ENCODE measurements at regions not wholly inside any gene's neighbourhood (a gene's known extent, or its start where the extent isn't known, plus 50 kb on each side); places are given as distances from the start of the nearest gene placed in this dataset.
"Not testable (repeated sequence)": the region's sequence is repeated elsewhere in the genome, so short reads cannot be mapped to it uniquely, and the experiment has no call there.

DNA sequence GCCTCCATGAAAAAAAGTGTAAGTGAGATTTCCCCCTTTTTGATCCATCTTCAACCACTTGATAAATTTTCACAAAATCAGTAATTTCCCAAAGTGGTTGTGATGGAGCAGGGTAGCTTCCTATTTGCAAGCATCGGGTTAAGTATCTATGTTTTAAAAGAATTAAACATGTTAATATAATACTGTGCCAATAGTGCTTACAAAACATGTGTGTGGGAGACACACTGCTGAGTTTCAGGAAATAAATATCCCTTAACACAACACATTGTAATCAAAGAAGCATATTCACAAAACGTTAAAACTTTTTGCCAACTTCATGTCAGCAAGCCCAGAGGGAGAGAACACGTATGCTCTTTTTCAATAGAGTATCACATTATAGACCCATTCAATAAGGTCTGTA lies 526.9 kb downstream of the TTLL7 start:
- not testable (repeated sequence) for DNase-seq

DNA sequence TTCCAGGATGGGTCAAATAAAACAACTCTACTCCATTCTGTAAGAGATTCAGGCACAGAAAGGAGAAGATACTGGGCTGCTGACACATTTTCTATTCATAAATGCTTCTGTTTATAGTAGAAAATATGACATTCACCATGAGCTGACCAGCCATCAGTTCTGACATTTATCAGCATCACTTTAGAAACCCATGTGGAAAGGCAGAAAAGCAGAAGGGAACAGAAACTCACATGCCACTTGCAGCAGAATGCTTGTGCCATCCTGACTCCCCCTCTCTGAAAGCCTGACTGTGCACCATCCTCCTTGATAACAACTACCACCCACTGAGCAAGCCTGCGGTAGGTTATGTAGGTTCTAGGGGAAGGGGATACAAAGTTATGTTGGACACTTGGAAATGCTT lies 527.7 kb downstream of the TTLL7 start:
- DNase-seq: not testable (repeated sequence)

DNA sequence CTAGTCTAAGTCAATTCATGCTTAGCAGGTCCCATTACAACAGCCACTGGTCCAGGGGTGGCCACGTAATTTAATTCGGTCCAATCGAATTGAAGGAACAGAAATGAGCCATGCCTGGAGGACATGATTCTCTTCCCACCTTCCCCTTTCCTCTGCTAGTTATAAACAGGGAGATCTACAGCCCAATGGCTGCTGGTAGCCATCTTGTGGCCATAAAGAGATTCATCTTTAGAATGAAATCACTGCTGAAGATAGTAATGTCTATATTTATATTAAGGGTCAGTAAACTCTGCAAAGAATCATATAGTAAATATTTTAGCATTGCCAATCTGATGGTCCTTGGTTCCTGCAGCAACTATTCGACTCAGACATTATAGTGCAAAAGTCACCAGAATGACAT lies 530.6 kb downstream of the TTLL7 start:
- not testable (repeated sequence) for DNase-seq

- DNase-seq: peak; percentile 21
Observed at GRCh38 chr1:83457735-83458248, 541.1 kb downstream of the TTLL7 start.

GRCh38 chr1:83457281-83457680 lies 541.7 kb downstream of the TTLL7 start:
- not testable (repeated sequence) for DNase-seq

GRCh38 chr1:83455753-83456152 lies 543.2 kb downstream of the TTLL7 start:
- not testable (repeated sequence) for DNase-seq

GRCh38 chr1:83445873-83446272 lies 553.1 kb downstream of the TTLL7 start:
- not testable (repeated sequence) for DNase-seq

DNA sequence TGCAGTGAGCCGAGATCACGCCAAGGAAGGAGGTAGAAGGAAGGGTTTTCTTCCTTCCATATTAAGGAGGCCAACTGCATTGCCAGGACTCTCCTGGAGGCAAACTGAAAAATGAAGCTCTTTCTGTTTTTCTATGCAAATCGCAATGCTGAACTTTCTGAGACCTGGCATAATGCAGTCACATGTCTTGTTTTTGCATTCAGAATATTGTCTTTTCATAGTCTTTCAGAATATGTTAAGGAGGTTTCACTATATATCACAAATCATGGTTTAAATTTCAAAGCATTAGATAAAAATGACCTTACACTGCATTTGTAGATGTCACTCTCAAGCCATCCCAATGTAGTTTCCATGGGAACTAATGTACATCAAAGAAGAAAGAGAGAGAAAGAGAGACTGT lies 556.5 kb downstream of the TTLL7 start:
- DNase-seq: not testable (repeated sequence)

- DNase-seq: peak; percentile 11
Observed at GRCh38 chr1:83440586-83440985, 558.3 kb downstream of the TTLL7 start.

DNA sequence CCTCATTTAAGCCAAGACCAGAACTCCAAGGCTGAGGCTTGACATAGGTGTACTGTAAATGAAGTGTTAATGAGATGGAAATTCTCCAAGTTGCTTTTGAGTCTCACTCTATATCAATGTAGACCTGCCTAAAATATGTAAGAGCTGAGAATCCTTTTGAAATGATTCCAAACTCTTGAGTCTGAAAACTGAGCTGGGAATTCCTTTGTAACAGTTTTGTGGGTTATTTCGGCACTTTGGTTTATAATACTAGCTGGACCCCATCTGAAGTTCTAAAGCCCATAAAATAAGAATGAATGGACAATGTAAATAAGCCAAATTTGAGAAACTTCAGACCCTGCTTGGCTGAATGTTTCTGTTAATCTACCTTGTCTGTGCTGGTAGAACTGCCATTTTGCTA lies 558.9 kb downstream of the TTLL7 start:
- DNase-seq: not testable (repeated sequence)

DNA sequence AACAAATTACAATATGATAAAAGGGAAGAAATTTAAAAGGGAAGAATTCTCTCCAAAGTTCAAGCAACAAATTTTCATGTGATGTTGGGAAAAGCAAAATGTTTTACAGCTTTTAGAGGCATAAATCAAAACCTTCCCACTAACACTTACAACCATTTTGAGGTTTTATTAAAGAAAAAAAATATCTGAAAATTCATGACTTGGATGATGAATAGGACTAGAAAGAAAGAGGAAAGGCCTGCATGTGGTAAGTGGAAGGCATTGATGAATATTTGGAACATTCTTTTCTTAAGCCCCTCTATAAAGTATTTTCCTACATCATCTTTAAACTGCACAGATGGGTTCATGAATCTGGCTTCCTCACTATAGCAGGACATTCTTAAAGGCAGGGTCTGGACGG lies 560.6 kb downstream of the TTLL7 start:
- DNase-seq: not testable (repeated sequence)

DNA sequence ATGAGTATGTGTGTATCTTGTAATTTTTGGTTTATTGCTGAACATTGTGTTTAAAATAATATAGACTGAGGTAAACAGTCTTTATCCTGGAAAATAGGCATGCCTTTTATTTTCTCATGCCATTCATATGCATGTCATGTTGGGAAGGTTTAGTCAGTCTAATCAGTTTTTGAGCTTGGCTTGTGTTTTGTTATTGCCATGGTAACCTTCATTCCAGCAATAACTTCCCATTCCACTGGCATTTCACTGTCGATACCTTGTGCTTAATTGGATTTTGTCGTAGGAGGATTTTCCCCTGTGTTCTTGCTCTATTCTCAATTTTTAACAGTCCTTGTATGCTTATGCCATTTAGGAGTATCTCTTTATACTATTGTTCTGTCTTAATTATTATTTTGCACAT lies 563.6 kb downstream of the TTLL7 start:
- not testable (repeated sequence) for DNase-seq

- DNase-seq: not testable (repeated sequence)
Observed at GRCh38 chr1:83427566-83427965, 571.4 kb downstream of the TTLL7 start.

DNA sequence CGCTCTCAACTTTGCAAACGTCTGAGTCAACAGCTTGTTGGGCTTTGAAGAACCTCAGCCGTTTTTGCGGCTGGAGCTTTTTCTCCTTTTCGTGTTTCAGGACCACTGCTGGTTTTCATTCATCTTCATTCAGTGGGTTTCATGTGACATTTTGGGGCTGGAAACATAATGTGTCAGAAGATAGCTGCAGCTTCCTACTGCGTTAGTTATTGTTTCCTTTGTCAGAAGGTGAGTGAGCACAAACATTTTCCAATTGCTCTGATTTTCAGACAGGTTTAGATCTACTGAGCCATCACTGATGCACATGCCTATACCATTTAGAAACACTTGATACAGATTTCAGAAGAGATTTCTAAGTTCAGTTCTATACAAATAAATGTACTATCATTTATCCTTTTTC lies 575.5 kb downstream of the TTLL7 start:
- not testable (repeated sequence) for DNase-seq

- no peak for DNase-seq
Observed at GRCh38 chr1:83418558-83418957, 580.4 kb downstream of the TTLL7 start.

DNA sequence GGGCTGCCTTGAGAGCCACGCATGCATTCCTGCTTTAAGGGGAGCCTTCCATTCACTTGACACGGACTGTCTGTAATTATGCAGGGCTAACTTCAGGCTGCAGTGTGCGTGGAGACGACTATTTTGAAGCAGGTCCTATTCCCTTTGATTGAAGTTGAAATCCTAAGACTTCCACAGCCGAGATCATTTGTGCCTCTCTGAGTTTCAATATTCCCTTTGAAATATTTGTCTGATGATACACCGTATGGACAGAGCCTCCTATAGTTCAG lies 585.2 kb downstream of the TTLL7 start:
- not testable (repeated sequence) for DNase-seq

GRCh38 chr1:83410746-83411413 lies 588.1 kb downstream of the TTLL7 start:
- not testable (repeated sequence) for DNase-seq

- DNase-seq: not testable (repeated sequence)
Observed at GRCh38 chr1:83406693-83407371, 592.1 kb downstream of the TTLL7 start.

DNA sequence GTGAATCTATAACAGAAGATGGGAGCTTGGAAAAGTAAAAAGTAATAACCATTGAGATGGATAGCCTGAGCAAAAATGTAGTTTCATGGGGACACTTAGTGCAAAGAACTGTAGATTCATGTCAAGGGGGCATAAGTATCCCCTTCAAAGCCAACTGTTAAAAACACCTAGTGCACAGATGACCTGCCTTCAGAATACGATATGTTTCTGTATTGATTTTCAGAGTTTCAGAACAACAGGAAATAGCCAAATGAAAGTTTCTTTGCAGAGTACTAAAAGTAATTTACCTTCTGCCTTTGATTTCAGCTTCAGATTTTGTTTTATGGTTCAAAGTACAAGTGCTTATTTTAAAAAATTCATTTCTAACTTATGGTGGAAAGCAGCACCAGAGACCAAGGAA lies 593.1 kb downstream of the TTLL7 start:
- not testable (repeated sequence) for DNase-seq

DNA sequence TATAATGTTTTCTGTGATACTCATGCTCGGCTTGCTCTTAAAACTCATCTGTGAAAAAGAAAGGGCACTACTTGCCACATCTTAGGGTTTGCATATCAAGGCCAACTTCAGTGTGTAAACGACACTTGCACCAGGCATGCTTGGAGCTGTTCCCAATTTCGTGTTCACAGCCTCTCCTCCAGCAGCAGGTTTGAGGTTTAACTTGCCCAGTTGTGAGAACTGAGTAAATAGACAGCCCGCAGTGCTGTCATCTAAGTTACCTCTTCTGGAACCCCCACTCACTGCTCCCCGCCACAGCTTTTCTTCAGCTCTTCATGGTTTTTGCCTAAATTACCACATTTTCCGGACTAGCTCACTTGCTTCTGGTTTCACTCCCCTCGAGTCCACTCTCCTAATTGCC lies 595.4 kb downstream of the TTLL7 start:
- DNase-seq: not testable (repeated sequence)

DNA sequence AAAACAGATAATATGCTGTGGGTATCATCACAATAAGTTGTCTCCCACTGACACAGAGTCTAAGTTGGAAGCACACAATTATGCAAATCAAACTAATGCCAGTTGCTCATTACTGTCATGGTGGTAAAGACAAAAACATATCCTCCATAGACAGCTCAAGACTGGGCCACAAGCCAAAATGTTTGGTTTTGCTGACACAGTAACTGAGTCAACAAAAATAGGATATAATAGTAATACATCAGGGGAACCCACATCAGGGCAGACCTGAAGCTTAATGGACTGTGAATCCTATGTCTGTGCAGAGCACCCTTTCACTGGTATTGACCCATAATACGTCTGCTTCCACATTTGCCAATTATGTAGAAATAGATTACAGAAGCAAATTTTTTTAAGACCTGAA lies 597.8 kb downstream of the TTLL7 start:
- not testable (repeated sequence) for DNase-seq

DNA sequence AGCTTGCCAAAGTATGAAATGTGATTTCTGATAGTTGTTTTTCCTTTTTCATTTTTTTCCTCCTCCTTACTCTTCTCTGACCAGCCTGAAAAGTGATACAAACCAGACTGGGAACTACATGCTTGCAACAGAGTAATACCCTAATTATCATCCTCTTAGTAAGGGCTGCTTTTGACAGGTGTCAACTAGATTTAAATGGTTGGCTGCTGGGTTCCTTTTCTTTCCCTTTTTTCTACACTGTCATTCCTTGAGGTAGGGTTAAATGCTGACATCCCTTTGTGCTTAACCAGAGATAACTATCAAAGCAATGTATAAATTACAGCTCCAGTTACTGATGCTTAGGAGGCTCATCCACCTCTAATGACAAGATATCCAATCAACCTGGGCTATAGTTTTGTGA lies 598.8 kb downstream of the TTLL7 start:
- not testable (repeated sequence) for DNase-seq

GRCh38 chr1:83398125-83398524 lies 600.8 kb downstream of the TTLL7 start:
- not testable (repeated sequence) for DNase-seq

DNA sequence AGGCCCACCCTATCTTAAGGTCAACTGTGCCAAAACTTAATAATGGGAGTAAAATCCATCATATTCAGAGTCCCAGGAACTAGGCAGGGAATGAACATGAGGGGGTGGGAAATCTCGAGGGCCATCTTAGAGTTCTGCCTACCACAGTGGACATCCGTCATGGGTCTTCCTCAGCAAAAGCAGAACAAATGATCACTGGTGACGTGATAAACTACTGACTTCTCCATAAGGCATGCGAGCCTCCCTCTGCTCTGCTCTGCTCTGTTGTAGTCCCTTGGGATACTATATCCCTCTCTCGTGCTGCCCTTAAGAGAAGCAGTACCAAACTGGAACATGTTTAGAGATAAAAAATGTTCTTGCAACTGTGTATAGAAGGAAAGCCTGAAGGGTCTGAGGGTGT lies 603.8 kb downstream of the TTLL7 start:
- not testable (repeated sequence) for DNase-seq

All from renal pelvis (tissue), 1 donor.